ENCODE measurements at regions not wholly inside any gene's neighbourhood (a gene's known extent, or its start where the extent isn't known, plus 50 kb on each side); places are given as distances from the start of the nearest gene placed in this dataset.

DNA sequence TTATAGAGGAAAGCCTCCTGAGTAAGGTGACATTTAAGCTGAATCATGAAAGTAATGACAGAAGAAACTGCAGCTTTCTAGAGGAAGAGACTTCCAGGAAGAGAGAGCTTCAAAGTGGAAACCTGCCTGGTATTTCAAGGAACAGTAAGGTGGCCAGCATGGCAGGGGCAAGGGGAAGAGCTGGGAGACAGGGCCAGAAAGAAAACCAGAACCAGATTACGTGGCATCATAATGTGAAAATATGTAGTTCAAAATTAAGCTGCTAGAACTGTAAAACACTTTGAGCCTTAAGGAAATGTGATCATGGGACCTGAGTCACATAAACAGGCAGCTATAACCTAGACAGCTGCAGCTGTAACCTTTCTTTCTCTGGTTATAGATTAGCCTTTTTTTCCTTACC is 238.0 kb upstream of the FOXK1 start:
- no peak for TF ChIP-seq CTCF (IDR thresholded peaks at IDR 0.05)
- TF ChIP-seq EZH2 (IDR thresholded peaks at IDR 0.05), result no peak
